DMS114 treated with DMSO at 0.1 percent for 48 hours (cell line): ENCODE measurements at regions not wholly inside any gene's neighbourhood (a gene's known extent, or its start where the extent isn't known, plus 50 kb on each side); places are given as distances from the start of the nearest gene placed in this dataset.
"Not testable (repeated sequence)": the region's sequence is repeated elsewhere in the genome, so short reads cannot be mapped to it uniquely, and the experiment has no call there.

Experiments
- DNase-seq: peaks from one replicate; lab custom pipeline; 2025; ENCODE audit not compliant: unreplicated experiment; lab: John Stamatoyannopoulos, UW

GRCh38 chr2:22904126-22904684 lies 480.8 kb upstream of the KLHL29 start:
- DNase-seq: no peak

- DNase-seq: no peak
These were observed 477.6 kb upstream of the KLHL29 start for GRCh38 chr2:22907330-22907729.

GRCh38 chr2:22912398-22912797 lies 472.6 kb upstream of the KLHL29 start:
- no peak for DNase-seq

- DNase-seq: no peak
These were observed 455.0 kb upstream of the KLHL29 start for GRCh38 chr2:22929998-22930397.

GRCh38 chr2:22930781-22931180 lies 454.2 kb upstream of the KLHL29 start:
- no peak for DNase-seq

GRCh38 chr2:22932288-22932687 lies 452.7 kb upstream of the KLHL29 start:
- DNase-seq: no peak

- no peak for DNase-seq
These were observed 450.2 kb upstream of the KLHL29 start for GRCh38 chr2:22934747-22935146.

GRCh38 chr2:22942441-22942840 lies 442.5 kb upstream of the KLHL29 start:
- no peak for DNase-seq

- DNase-seq: no peak
These were observed 440.8 kb upstream of the KLHL29 start for GRCh38 chr2:22944143-22944542.

GRCh38 chr2:22946553-22946952 lies 438.4 kb upstream of the KLHL29 start:
- no peak for DNase-seq

- no peak for DNase-seq
These were observed 437.2 kb upstream of the KLHL29 start for GRCh38 chr2:22947741-22948140.

- DNase-seq: no peak
These were observed 434.5 kb upstream of the KLHL29 start for GRCh38 chr2:22950431-22950830.

- DNase-seq: no peak
These were observed 432.2 kb upstream of the KLHL29 start for GRCh38 chr2:22952656-22953225.

- no peak for DNase-seq
These were observed 427.5 kb upstream of the KLHL29 start for GRCh38 chr2:22957446-22957845.

GRCh38 chr2:22958308-22958707 lies 426.7 kb upstream of the KLHL29 start:
- no peak for DNase-seq

- no peak for DNase-seq
These were observed 417.2 kb upstream of the KLHL29 start for GRCh38 chr2:22967756-22968155.

GRCh38 chr2:22970284-22970975 lies 414.5 kb upstream of the KLHL29 start:
- DNase-seq: no peak

- no peak for DNase-seq
These were observed 414.0 kb upstream of the KLHL29 start for GRCh38 chr2:22970991-22971390.

GRCh38 chr2:22981785-22982184 lies 403.2 kb upstream of the KLHL29 start:
- DNase-seq: no peak

GRCh38 chr2:22984152-22984551 lies 400.8 kb upstream of the KLHL29 start:
- not testable (repeated sequence) for DNase-seq

GRCh38 chr2:22990246-22990645 lies 394.7 kb upstream of the KLHL29 start:
- DNase-seq: no peak

GRCh38 chr2:22991844-22992243 lies 393.1 kb upstream of the KLHL29 start:
- no peak for DNase-seq

- DNase-seq: no peak
These were observed 392.5 kb upstream of the KLHL29 start for GRCh38 chr2:22992441-22992840.
